IPS-NIHi11 (cell line): ENCODE measurements at regions not wholly inside any gene's neighbourhood (a gene's known extent, or its start where the extent isn't known, plus 50 kb on each side); places are given as distances from the start of the nearest gene placed in this dataset.

ENCODE experiments used
- DNase-seq: peaks from one replicate; pipeline ENCODE4 v3.0.0; 2012; ENCODE audit warnings: mixed read lengths, low spot score

- no peak for DNase-seq
Observed at GRCh38 chr2:157150747-157151146, 106.8 kb upstream of the GALNT5 start.

- no peak for DNase-seq
Observed at GRCh38 chr2:157152362-157152761, 105.1 kb upstream of the GALNT5 start.

GRCh38 chr2:157155992-157156391, 101.5 kb upstream of the GALNT5 start:
- no peak for DNase-seq

- no peak for DNase-seq
Observed at GRCh38 chr2:157158111-157158510, 99.4 kb upstream of the GALNT5 start.

GRCh38 chr2:157159221-157159934, 98.1 kb upstream of the GALNT5 start:
- DNase-seq, result no peak

- DNase-seq, result no peak
Observed at GRCh38 chr2:157160111-157160510, 97.4 kb upstream of the GALNT5 start.

- no peak for DNase-seq
Observed at GRCh38 chr2:157164370-157164769, 93.1 kb upstream of the GALNT5 start.

- DNase-seq, result no peak
Observed at GRCh38 chr2:157164891-157165290, 92.6 kb upstream of the GALNT5 start.

GRCh38 chr2:157168501-157168900, 89.0 kb upstream of the GALNT5 start:
- no peak for DNase-seq

GRCh38 chr2:157169889-157170288, 87.6 kb upstream of the GALNT5 start:
- no peak for DNase-seq

- no peak for DNase-seq
Observed at GRCh38 chr2:157170299-157170698, 87.2 kb upstream of the GALNT5 start.

- no peak for DNase-seq
Observed at GRCh38 chr2:157172239-157172638, 85.3 kb upstream of the GALNT5 start.

- DNase-seq, result no peak
Observed at GRCh38 chr2:157172866-157173578, 84.5 kb upstream of the GALNT5 start.

- no peak for DNase-seq
Observed at GRCh38 chr2:157173740-157174184, 83.7 kb upstream of the GALNT5 start.

GRCh38 chr2:157174321-157174720, 83.2 kb upstream of the GALNT5 start:
- DNase-seq, result no peak

- no peak for DNase-seq
Observed at GRCh38 chr2:157176602-157177001, 80.9 kb upstream of the GALNT5 start.

- DNase-seq, result peak; percentile 22
Observed at GRCh38 chr2:157178874-157179273, 78.6 kb upstream of the GALNT5 start.

- no peak for DNase-seq
Observed at GRCh38 chr2:157179324-157180105, 78.0 kb upstream of the GALNT5 start.

GRCh38 chr2:157180359-157180758, 77.1 kb upstream of the GALNT5 start:
- no peak for DNase-seq

- DNase-seq, result no peak
Observed at GRCh38 chr2:157181234-157181633, 76.3 kb upstream of the GALNT5 start.

- DNase-seq, result no peak
Observed at GRCh38 chr2:157182204-157182709, 75.2 kb upstream of the GALNT5 start.

- no peak for DNase-seq
Observed at GRCh38 chr2:157182834-157183396, 74.6 kb upstream of the GALNT5 start.
